Liver (tissue), 8 donors: ENCODE measurements at regions not wholly inside any gene's neighbourhood (a gene's known extent, or its start where the extent isn't known, plus 50 kb on each side); places are given as distances from the start of the nearest gene placed in this dataset.

Experiments
- DNase-seq: peaks from one replicate; pipeline ENCODE4 v3.0.0-alpha.2; 2017; ENCODE audit warnings: low spot score
- H3K27ac ChIP-seq, 2 donors: one replicate each; pipeline ENCODE4 v1.7.0; 2013; ENCODE audit warnings: inconsistent platforms in 2 of 2, low read length in 2 of 2, control low read depth in 1 of 2, low read depth in 1 of 2, mild to moderate bottlenecking in 1 of 2
- H3K27me3 ChIP-seq, 4 donors: one replicate each; pipeline versions ENCODE4 v1.6.1 to v1.7.0; 2013; ENCODE audit warnings: low read length in 3 of 4, inconsistent platforms in 1 of 4, mild to moderate bottlenecking in 1 of 4, moderate library complexity in 1 of 4; ENCODE audit not compliant: control insufficient read depth in 4 of 4, insufficient read depth in 4 of 4
- H3K36me3 ChIP-seq, 4 donors: one replicate each; pipeline versions ENCODE4 v1.6.1 to v1.7.0; 2013; ENCODE audit warnings: low read length in 3 of 4, mild to moderate bottlenecking in 3 of 4, low read depth in 1 of 4, moderate library complexity in 1 of 4; ENCODE audit not compliant: control insufficient read depth in 4 of 4, insufficient read depth in 3 of 4
- H3K4me1 ChIP-seq, 4 donors: one replicate each; pipeline versions ENCODE4 v1.6.1 to v1.7.0; 2013; ENCODE audit warnings: low read length in 3 of 4, mild to moderate bottlenecking in 3 of 4, moderate library complexity in 1 of 4; ENCODE audit not compliant: control insufficient read depth in 4 of 4, insufficient read depth in 4 of 4
- H3K4me3 ChIP-seq, 3 donors: one replicate each; pipeline versions ENCODE4 v1.6.1 to v1.7.0; 2013; ENCODE audit warnings: low read length in 3 of 3, control low read depth in 1 of 3, low read depth in 1 of 3, mild to moderate bottlenecking in 1 of 3
- H3K9ac ChIP-seq, 2 donors: one replicate each; pipeline ENCODE4 v1.7.0; 2013; ENCODE audit warnings: low read length in 2 of 2, mild to moderate bottlenecking in 2 of 2, moderate library complexity in 2 of 2, control low read depth in 1 of 2, low read depth in 1 of 2
- H3K9me3 ChIP-seq, 4 donors: one replicate each; pipeline versions ENCODE4 v1.6.1 to v1.7.0; 2013; ENCODE audit warnings: low read length in 3 of 4; ENCODE audit not compliant: control insufficient read depth in 4 of 4
- EGR1 ChIP-seq, 2 donors: IDR thresholded peaks; 2 replicates each; pipeline ENCODE4 v1.6.1; 2016 to 2018; ENCODE audit warnings: antibody characterized with exemption in 2 of 2, low read depth in 2 of 2
- FOXA1 ChIP-seq: IDR thresholded peaks from 2 replicates; pipeline ENCODE4 v1.6.1; 2016; ENCODE audit warnings: antibody characterized with exemption
- GABPA ChIP-seq, 2 donors: IDR thresholded peaks in 1 of 2; conservative IDR thresholded peaks in 1 of 2; 2 replicates each; pipeline ENCODE4 v1.6.1; 2016; ENCODE audit warnings: antibody characterized with exemption in 2 of 2, mild to moderate bottlenecking in 1 of 2, moderate library complexity in 1 of 2
- HNF4A ChIP-seq, 2 donors: conservative IDR thresholded peaks; 2 replicates each; pipeline ENCODE4 v1.6.1; 2016; ENCODE audit warnings: antibody characterized with exemption in 2 of 2, mild to moderate bottlenecking in 2 of 2
- HNF4G ChIP-seq: IDR thresholded peaks from 2 replicates; pipeline ENCODE4 v1.6.1; 2016; ENCODE audit warnings: antibody characterized with exemption
- JUND ChIP-seq, 2 donors: IDR thresholded peaks; 2 replicates each; pipeline ENCODE4 v1.6.1; 2016; ENCODE audit warnings: antibody characterized with exemption in 2 of 2
- NR2F2 ChIP-seq: IDR thresholded peaks from 2 replicates; pipeline ENCODE4 v1.6.1; 2016; ENCODE audit warnings: antibody characterized with exemption
- RAD21 ChIP-seq, 2 donors: IDR thresholded peaks; 2 replicates each; pipeline ENCODE4 v1.6.1; 2016; ENCODE audit warnings: antibody characterized with exemption in 2 of 2, mild to moderate bottlenecking in 2 of 2
- SP1 ChIP-seq: IDR thresholded peaks from 2 replicates; pipeline ENCODE4 v1.6.1; 2018; ENCODE audit warnings: antibody characterized with exemption, mild to moderate bottlenecking
- YY1 ChIP-seq: IDR thresholded peaks from 2 replicates; pipeline ENCODE4 v1.6.1; 2016; ENCODE audit warnings: antibody characterized with exemption, mild to moderate bottlenecking
- WGBS: extraction: QIAGEN DNeasy Blood & Tissue Kit; methylation state at CpG from one replicate; pipeline ENCODE4 v1.1.7; 2013; 5-methylcytosine and 5-hydroxymethylcytosine counted together
- TF ChIP-seq, protein P1 (sequence below): IDR thresholded peaks from 2 replicates; pipeline ENCODE4 v1.6.1; 2016; ENCODE audit warnings: antibody characterized with exemption
- TF ChIP-seq, protein P2 (sequence below): IDR thresholded peaks from 2 replicates; pipeline ENCODE4 v1.6.1; 2016; ENCODE audit warnings: antibody characterized with exemption, mild to moderate bottlenecking
- TF ChIP-seq, protein P3 (sequence below): fragments of 150-350 bp; IDR thresholded peaks from 2 replicates; pipeline ENCODE4 v1.5.1; 2017; ENCODE audit warnings: improper control_type of control experiment, low read depth, low read length; ENCODE audit not compliant: missing input control
- TF ChIP-seq, protein P4 (sequence below): IDR thresholded peaks from 2 replicates; pipeline ENCODE4 v1.6.1; 2016; ENCODE audit warnings: antibody characterized with exemption
- TF ChIP-seq, protein P5 (sequence below): IDR thresholded peaks from 2 replicates; pipeline ENCODE4 v1.6.1; 2016; ENCODE audit warnings: antibody characterized with exemption
- donor health status: healthy.
- donor health status: healthy.
- donor health status: healthy.
- donor health status: healthy.
- donor health status: healthy.

DNA sequence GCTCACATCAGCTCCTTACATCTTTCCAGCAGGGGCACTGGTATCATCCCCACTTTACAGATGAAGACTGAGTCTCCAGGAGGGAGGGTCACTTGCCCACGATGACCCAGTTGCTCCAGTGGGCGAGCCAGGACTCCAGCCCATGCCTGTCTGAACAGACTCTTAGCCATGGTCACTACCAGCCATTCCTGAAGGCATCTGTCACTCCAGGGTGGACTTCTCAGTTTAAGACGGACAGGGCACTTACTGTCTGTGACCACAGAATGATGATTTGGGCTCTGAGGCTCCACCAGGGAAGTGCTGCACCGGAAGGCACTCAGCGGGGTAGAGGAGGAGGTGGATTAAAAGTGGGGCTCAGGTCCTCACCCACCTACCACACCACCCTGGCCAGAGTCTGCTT lies 104.0 kb upstream of the SLC6A6 start (continued):
- TF ChIP-seq, protein P1, sequence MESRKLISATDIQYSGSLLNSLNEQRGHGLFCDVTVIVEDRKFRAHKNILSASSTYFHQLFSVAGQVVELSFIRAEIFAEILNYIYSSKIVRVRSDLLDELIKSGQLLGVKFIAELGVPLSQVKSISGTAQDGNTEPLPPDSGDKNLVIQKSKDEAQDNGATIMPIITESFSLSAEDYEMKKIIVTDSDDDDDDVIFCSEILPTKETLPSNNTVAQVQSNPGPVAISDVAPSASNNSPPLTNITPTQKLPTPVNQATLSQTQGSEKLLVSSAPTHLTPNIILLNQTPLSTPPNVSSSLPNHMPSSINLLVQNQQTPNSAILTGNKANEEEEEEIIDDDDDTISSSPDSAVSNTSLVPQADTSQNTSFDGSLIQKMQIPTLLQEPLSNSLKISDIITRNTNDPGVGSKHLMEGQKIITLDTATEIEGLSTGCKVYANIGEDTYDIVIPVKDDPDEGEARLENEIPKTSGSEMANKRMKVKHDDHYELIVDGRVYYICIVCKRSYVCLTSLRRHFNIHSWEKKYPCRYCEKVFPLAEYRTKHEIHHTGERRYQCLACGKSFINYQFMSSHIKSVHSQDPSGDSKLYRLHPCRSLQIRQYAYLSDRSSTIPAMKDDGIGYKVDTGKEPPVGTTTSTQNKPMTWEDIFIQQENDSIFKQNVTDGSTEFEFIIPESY = no peak
- no peak for TF ChIP-seq GABPA (IDR thresholded peaks at IDR 0.05 in 1 of 2, conservative IDR thresholded peaks at IDR 0.05 in 1 of 2)
- TF ChIP-seq, protein P2, sequence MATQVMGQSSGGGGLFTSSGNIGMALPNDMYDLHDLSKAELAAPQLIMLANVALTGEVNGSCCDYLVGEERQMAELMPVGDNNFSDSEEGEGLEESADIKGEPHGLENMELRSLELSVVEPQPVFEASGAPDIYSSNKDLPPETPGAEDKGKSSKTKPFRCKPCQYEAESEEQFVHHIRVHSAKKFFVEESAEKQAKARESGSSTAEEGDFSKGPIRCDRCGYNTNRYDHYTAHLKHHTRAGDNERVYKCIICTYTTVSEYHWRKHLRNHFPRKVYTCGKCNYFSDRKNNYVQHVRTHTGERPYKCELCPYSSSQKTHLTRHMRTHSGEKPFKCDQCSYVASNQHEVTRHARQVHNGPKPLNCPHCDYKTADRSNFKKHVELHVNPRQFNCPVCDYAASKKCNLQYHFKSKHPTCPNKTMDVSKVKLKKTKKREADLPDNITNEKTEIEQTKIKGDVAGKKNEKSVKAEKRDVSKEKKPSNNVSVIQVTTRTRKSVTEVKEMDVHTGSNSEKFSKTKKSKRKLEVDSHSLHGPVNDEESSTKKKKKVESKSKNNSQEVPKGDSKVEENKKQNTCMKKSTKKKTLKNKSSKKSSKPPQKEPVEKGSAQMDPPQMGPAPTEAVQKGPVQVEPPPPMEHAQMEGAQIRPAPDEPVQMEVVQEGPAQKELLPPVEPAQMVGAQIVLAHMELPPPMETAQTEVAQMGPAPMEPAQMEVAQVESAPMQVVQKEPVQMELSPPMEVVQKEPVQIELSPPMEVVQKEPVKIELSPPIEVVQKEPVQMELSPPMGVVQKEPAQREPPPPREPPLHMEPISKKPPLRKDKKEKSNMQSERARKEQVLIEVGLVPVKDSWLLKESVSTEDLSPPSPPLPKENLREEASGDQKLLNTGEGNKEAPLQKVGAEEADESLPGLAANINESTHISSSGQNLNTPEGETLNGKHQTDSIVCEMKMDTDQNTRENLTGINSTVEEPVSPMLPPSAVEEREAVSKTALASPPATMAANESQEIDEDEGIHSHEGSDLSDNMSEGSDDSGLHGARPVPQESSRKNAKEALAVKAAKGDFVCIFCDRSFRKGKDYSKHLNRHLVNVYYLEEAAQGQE = no peak
- TF ChIP-seq, protein P3, sequence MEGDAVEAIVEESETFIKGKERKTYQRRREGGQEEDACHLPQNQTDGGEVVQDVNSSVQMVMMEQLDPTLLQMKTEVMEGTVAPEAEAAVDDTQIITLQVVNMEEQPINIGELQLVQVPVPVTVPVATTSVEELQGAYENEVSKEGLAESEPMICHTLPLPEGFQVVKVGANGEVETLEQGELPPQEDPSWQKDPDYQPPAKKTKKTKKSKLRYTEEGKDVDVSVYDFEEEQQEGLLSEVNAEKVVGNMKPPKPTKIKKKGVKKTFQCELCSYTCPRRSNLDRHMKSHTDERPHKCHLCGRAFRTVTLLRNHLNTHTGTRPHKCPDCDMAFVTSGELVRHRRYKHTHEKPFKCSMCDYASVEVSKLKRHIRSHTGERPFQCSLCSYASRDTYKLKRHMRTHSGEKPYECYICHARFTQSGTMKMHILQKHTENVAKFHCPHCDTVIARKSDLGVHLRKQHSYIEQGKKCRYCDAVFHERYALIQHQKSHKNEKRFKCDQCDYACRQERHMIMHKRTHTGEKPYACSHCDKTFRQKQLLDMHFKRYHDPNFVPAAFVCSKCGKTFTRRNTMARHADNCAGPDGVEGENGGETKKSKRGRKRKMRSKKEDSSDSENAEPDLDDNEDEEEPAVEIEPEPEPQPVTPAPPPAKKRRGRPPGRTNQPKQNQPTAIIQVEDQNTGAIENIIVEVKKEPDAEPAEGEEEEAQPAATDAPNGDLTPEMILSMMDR = no peak

DNA sequence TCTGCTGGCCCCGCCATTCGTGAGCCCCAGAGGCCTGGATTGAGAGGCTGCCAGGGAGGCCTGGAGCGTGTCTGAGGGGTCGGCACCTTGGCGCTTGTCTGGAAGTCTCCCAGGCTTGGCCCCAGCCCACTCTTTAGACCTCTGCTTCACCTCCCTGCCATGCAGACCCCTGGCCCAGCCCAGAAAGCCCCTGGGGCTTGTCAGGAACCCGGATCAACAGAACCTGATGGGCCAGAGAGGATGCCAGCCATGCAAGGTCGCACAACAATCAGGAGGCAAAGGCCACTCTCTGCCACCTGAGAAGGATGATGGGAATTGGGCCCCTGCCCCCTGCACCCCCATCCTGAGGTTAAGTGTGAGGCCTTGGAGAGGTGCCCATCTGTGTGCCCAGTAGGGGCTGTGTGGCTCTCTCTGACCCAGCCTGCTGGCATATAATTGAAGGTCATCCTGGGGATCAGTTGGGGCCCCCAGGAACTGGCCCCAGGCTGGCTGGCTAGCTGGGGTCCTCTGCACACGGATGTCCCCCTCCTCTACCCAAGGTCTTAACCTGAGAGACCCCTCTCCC lies 103.3 kb upstream of the SLC6A6 start:
- DNase-seq = no peak
- Histone ChIP-seq H3K4me3 (no peak overlapping the region), H3K27ac (no peak overlapping the region), H3K9me3 (no peaks in the 10 kb centered on the region), H3K27me3 (peaks cover 0 to 3% (median 1%) of the 10 kb centered on the region in 4 donors), H3K4me1 (no peaks in the 10 kb centered on the region), H3K9ac (no peak overlapping the region), H3K36me3 (no peaks in the 10 kb centered on the region)
- 91% methylated on average over 8 of the region's 8 CpGs for WGBS
- TF ChIP-seq EGR1 (IDR thresholded peaks at IDR 0.05; ENCODE audit: low read depth in 2 of 2) (no peak), HNF4G (no peak), RAD21 (IDR thresholded peaks at IDR 0.05) (no peak), JUND (IDR thresholded peaks at IDR 0.05) (no peak), HNF4A (conservative IDR thresholded peaks at IDR 0.05) (no peak), SP1 (no peak), YY1 (no peak)
- TF ChIP-seq, protein P4, sequence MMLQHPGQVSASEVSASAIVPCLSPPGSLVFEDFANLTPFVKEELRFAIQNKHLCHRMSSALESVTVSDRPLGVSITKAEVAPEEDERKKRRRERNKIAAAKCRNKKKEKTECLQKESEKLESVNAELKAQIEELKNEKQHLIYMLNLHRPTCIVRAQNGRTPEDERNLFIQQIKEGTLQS = no peak

DNA sequence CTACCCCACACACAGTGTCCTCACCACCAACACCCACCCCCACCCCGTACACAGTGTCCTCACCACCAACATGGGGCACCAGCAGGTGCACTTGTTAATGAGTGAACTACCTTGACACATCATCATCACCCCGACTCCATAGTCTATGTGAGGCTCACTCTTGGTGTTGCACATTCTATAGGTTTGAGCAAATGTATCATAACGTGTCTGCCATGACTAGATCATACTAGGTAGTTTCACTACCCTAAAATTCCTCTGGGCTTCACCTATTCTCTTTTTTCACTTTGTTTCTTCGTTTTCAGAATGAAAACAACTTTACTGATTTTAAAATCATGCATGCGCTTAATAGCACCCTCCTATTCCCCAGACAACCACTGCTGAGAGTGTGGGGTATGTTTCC lies 102.6 kb upstream of the SLC6A6 start:
- no peak overlapping the region for H3K4me3 ChIP-seq
- H3K9ac ChIP-seq = no peak overlapping the region
- no peak overlapping the region for H3K27ac ChIP-seq
- H3K4me1 ChIP-seq = no peaks in the 10 kb centered on the region
- peaks cover 0 to 3% (median 1%) of the 10 kb centered on the region in 4 donors for H3K27me3 ChIP-seq
- WGBS = 86% methylated on average over 5 of the region's 5 CpGs
- no peak for DNase-seq
- no peaks in the 10 kb centered on the region for H3K9me3 ChIP-seq
- no peaks in the 10 kb centered on the region for H3K36me3 ChIP-seq
- TF ChIP-seq RAD21 (IDR thresholded peaks at IDR 0.05) (no peak), NR2F2 (no peak), FOXA1 (no peak)
- TF ChIP-seq, protein P5, sequence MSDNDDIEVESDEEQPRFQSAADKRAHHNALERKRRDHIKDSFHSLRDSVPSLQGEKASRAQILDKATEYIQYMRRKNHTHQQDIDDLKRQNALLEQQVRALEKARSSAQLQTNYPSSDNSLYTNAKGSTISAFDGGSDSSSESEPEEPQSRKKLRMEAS = no peak
